CD4-positive, alpha-beta T cell treated with Interferon alpha-2 for 1 hour (primary cell): ENCODE measurements at regions not wholly inside any gene's neighbourhood (a gene's known extent, or its start where the extent isn't known, plus 50 kb on each side); places are given as distances from the start of the nearest gene placed in this dataset.

ENCODE experiments used
- DNase-seq, 2 donors: peaks; one replicate each; pipeline ENCODE4 v3.0.0-alpha.2; 2020 to 2022

DNA sequence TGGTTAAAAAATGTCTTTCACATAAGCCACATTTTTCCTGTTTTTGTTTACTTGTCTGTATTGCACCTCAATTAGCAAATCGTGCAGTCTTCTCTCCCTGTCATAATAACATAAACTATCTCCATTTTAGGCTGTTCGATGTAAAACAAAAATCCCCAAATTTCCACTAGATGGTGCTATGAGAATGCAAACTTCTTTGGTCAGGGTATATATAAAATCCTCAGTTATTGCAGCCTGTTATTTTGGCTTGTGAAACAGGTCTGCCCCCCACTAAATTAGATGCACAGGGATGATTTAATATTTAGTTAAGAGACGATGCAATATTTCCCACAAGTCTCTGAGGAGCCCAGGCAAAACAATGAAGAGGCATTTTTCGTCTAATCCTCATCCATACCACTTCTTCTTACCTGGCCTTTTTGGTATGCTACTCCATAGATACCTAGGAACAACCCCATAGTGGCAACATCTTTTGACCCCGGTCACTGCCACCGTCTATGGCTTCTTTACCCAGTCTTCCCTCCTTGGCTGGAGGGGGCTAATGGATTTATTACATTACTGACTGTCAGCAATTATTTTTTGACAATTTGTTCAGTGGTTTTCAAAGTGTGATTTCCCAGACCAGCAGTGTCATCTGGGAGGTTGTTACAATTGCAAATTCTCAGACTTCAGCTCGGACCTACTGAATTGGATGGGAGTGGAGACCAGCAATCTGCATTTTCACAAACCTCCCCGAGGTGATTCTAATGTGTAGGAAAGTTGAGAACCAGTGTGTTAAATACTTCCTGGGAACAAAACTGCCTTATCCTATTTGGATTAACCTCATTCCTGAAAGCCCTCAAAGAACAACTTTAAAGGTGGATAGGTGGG is 117.4 kb upstream of the CWC22 start:
- peak in 1 of 2 donors; percentile 56 for DNase-seq

- no peak for DNase-seq
Measured at GRCh38 chr2:180122874-180123273, 115.8 kb upstream of the CWC22 start.

- no peak for DNase-seq
Measured at GRCh38 chr2:180115675-180116074, 108.6 kb upstream of the CWC22 start.

DNA sequence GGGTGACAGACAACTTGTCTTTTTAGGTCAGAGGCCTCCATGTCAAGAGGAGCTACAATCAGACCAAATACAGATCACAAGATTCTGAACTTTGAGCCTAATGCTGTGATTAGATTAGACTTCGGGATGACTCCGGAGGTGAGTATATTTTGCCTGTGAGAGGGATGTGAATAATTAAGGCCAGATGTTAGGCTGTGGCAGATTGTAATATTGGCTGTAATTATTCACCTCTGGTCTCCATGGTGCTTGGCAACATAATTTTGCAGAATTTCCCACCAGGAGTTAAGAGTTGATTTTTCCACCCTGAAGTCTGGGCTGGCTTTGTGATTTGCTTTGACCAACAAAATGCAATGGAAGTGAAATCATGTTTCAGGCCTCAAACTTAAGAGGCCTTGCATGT is 108.2 kb upstream of the CWC22 start:
- DNase-seq = no peak

- DNase-seq = no peak
Measured at GRCh38 chr2:180111901-180112300, 104.8 kb upstream of the CWC22 start.

DNA sequence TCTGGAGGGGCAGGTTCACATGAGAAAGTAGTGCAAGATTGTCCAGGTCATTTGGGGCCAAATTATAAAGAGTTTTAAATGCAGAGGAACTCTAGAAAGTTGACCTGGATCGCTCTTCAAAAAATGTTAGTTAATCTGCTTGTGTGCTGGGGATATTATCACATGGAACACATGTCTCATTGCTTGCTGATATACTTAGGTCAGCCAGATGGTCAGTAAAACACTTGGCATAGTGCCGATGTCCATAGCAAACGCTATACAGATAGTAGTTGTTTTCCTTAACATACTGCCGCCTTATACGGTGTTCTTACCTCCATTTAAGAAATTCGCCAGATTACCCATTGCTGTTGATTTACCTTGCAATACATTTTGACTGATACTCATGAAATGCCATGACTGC is 103.4 kb upstream of the CWC22 start:
- no peak for DNase-seq

GRCh38 chr2:180101846-180102245 is 94.7 kb upstream of the CWC22 start:
- DNase-seq = no peak

DNA sequence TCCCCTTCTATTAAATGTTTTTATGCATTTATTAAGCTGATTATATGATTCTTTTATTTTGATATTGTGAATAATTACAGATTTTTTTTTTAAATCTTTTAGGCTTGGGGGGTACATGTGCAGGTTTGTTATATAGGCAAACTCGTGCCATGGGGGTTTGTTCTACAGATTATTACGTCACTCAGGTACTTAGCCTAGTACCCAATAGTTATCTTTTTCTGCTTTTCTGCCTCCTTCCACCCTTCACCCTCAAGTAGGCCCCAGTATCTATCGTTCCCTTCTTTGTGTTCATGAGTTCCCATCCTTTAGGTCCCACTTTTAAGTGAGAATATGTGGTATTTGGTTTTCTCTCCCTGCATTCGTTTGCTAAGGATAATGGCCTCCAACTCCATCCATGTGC is 92.2 kb upstream of the CWC22 start:
- DNase-seq = no peak

DNA sequence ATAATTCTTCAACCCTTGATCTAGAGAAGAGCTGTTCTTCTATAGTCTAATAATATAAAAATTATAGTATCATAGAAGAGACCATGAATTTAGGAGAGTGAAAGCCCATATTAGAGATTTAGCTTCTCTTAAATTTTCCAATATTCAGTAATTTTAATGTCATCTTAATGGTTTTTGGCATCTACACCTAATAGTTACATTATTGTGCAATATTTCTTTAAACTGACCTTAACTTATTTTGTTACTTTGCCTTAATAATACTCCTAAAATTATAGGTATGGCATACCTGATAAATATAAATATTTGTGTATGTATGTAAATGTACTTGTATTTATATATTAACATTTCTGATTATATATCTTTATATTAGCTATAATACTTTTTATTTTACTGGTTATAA is 78.0 kb upstream of the CWC22 start:
- no peak for DNase-seq

DNA sequence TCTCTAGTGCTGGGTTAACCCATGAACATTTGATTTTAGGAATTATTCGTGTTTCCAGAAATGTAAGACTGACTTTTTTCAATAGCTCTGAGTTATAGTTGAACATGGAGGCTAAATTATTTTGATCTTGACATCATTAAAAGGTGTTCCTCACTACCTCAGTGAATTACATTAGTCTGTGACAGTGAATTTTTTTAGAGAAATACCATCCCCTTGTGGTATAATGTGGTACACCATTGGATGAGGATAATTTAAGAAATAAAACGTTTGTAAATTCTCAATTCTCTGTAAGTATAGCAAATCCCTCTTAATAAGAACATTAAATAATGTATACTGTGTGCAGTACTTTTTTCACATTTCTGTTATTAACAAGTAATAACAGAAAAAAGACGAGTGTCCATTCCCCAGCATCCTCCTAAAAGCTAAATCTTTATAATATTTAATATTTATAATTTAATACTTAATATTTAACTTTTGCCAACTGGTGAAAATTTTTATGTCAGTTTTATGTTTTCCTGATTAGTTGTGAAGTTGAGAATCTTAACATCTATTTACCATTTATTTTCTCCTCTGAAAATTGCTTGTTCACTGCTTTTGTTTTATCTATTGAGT is 70.3 kb upstream of the CWC22 start:
- no peak for DNase-seq

DNA sequence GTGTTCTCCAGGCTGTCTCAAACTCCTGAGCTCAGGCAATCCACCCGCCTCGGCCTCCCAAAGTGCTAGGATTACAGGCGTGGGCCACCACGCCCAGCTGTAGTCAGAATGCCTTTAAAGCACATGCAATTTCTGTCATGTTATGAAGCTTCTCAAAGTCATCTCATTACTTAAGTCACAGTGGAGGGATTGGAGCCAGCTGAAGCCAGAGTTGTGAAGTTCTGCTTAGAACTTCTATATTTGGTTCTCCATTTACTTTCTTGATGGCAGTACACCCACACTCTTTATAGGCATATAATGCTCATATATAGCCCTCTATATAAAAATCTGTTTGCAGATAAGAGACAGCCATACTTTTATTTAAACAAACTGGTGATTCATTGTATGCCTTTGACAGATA is 68.8 kb upstream of the CWC22 start:
- no peak for DNase-seq

DNA sequence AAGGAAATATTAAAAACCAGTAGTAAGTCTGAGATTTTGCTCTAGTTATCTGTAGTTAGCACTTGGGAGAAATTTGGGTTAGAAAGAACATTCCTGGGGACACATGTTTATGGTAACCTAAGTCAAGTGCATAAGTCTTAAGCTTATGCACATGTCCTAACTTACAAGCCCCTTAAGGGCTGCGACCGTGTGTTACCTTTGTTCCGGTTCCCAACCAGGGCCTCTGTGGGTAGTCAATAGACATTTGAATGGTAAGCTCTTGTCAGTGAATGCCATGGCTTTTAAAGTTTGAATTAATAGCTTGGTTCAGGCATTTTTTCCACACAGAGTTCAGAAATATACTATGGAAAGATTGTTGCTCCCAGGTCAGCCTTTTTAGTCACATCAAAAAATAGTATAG is 64.7 kb upstream of the CWC22 start:
- no peak for DNase-seq

DNA sequence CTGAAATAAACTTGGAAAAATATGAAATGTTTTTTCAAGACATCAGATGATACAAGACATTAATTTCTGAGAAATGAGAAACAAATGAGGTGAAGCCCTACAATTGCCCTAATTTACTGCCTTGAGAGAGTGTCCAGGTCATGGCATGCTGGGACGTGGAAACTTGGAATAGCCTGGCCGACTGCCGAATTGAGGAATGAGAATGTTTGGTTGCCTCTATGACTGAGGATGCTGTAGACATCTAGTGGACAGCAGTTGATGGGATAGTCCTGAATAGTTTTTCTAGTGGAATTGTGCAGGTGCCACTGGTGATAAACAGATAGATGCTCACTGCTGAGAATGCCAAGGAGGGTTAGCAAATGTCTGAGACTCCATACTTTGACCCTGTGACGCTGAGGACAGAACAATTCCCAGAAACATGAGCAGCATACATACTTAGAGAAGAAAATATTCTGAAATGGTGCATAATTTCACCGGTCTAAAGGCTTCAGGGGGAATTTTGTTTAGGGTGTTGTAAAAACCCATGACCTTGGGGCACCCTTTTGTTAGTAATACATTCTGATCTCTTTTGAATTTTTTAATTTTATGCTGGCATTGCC is 56.5 kb upstream of the CWC22 start:
- no peak for DNase-seq

GRCh38 chr2:180062178-180062577 is 55.1 kb upstream of the CWC22 start:
- no peak for DNase-seq

GRCh38 chr2:180061546-180061945 is 54.4 kb upstream of the CWC22 start:
- no peak for DNase-seq

DNA sequence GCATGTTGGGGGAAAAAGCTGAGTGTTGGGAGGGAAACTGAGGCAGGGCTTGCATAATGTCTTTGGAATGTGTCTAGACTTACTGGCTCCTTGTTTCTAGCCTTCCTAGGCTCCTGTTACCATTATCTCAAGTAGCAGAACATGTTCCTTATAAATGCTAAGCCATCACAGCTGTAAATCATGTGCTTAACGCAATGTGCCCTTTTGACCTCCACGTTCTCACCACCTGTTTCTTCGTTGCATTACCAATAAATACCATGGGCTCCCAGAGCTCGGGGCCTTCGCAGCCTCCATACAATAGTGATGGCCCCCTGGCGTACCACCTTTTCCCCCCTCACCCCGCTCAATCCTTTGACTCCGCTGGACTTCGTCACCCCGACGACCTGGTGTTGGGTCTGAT is 54.0 kb upstream of the CWC22 start:
- DNase-seq = no peak

- DNase-seq = no peak
Measured at GRCh38 chr2:180058993-180059392, 51.9 kb upstream of the CWC22 start.

- DNase-seq = no peak
Measured at GRCh38 chr2:180057706-180058412, 50.8 kb upstream of the CWC22 start.
